GM08714 (cell line): ENCODE measurements at regions not wholly inside any gene's neighbourhood (a gene's known extent, or its start where the extent isn't known, plus 50 kb on each side); places are given as distances from the start of the nearest gene placed in this dataset.

Experiments
- H3K4me3 ChIP-seq: fragments of 200-500 bp; sonication (Bioruptor generic); 2 replicates; pipeline ENCODE4 v1.5.1; 2014; ENCODE audit warnings: mild to moderate bottlenecking, low read length, inconsistent platforms
- ZNF274 ChIP-seq: IDR thresholded peaks from 2 replicates; pipeline ENCODE4 v1.6.1; 2012; ENCODE audit warnings: mild to moderate bottlenecking, low read depth, low read length

- TF ChIP-seq ZNF274 = no peak
- no peak overlapping the region for H3K4me3 ChIP-seq
Observed at GRCh38 chr6:76330031-76330430, 257.6 kb upstream of the IMPG1 start.

- TF ChIP-seq ZNF274 = no peak
- no peak overlapping the region for H3K4me3 ChIP-seq
Observed at GRCh38 chr6:76326871-76327270, 254.4 kb upstream of the IMPG1 start.
